ENCODE measurements at regions not wholly inside any gene's neighbourhood (a gene's known extent, or its start where the extent isn't known, plus 50 kb on each side); places are given as distances from the start of the nearest gene placed in this dataset.

GRCh38 chr6:241336-241865 is 50.9 kb upstream of the DUSP22 start:
- no peaks in the 10 kb centered on the region for H3K27me3 ChIP-seq
- no peak for DNase-seq
- H3K9me3 ChIP-seq (replicated peaks) = no peaks in the 10 kb centered on the region
- H3K4me1 ChIP-seq = no peaks in the 10 kb centered on the region
- no peaks in the 10 kb centered on the region for H3K36me3 ChIP-seq
- no peak overlapping the region for H3K4me3 ChIP-seq
- no peak overlapping the region for H3K27ac ChIP-seq

All from SJCRH30 (cell line).